A549 (cell line): ENCODE measurements at regions not wholly inside any gene's neighbourhood (a gene's known extent, or its start where the extent isn't known, plus 50 kb on each side); places are given as distances from the start of the nearest gene placed in this dataset.

Experiments
- ATAC-seq, 2 experiments: fragments of 200-7000 bp in 1 of 2; fragments of >200 bp in 1 of 2; cut with Nextera tagmentation in 1 of 2; cut with Tn5 transposase in 1 of 2; 3 replicates each; pipeline versions ENCODE4 v1.8.0 to v1.9.1; 2018 to 2020; ENCODE audit warnings: mild to moderate bottlenecking in 1 of 2, moderate library complexity in 1 of 2
- CTCF ChIA-PET: fragments of 300-600 bp; sonication (Branson Sonifier 250); formaldehyde crosslinking; extraction: SDS; loops from one replicate; lab custom pipeline; 2021; ENCODE audit warnings: antibody characterized with exemption, inconsistent platforms; lab: Yijun Ruan, JAX
- POLR2A ChIA-PET: fragments of 350-600 bp; formaldehyde crosslinking; extraction: SDS; loops from one replicate; lab custom pipeline; 2021; ENCODE audit warnings: antibody characterized with exemption, inconsistent platforms; lab: Yijun Ruan, JAX
- DNase-seq, 2 experiments: peaks; one replicate each; pipeline versions ENCODE4 v3.0.0 to v3.0.0-alpha.2; 2011 to 2016; ENCODE audit warnings: low read depth in 1 of 2, low spot score in 1 of 2
- FAIRE-seq: peaks from 2 replicates; lab custom pipeline; 2011; peaks lifted over from hg19 to GRCh38; lab: Jason Lieb, UNC
- H3K27ac ChIP-seq, 2 experiments: fragments of >200 bp; sonication (Bioruptor Twin); formaldehyde crosslinking; 3 replicates each; pipeline ENCODE4 v1.5.1; 2016 to 2017
- H3K4me1 ChIP-seq: fragments of >200 bp; sonication (Bioruptor Twin); formaldehyde crosslinking; 3 replicates; pipeline ENCODE4 v1.6.1; 2016
- H3K4me2 ChIP-seq: fragments of >200 bp; sonication (Bioruptor Twin); formaldehyde crosslinking; 3 replicates; pipeline ENCODE4 v1.6.1; 2016
- H3K4me3 ChIP-seq: fragments of >200 bp; sonication (Bioruptor Twin); formaldehyde crosslinking; 3 replicates; pipeline ENCODE4 v1.5.1; 2016
- H3K9me3 ChIP-seq: fragments of >200 bp; sonication (Bioruptor Twin); formaldehyde crosslinking; 3 replicates; pipeline ENCODE4 v1.6.1; 2016
- BHLHE40 ChIP-seq: IDR thresholded peaks from 2 replicates; pipeline ENCODE4 v1.6.1; 2012; ENCODE audit warnings: low read depth, low read length, inconsistent platforms
- CEBPB ChIP-seq, 2 experiments: fragments of >200 bp in 1 of 2; sonication (Bioruptor Twin) in 1 of 2; formaldehyde crosslinking in 1 of 2; IDR thresholded peaks; 2 replicates each; pipeline ENCODE4 v1.6.1; 2012 to 2016
- CHD2 ChIP-seq: fragments of 150-350 bp; IDR thresholded peaks from 2 replicates; pipeline ENCODE4 v1.6.1; 2014; ENCODE audit warnings: low read length; ENCODE audit not compliant: partially characterized antibody
- EHF ChIP-seq: fragments of 250-450 bp; sonication (Bioruptor Pico); IDR thresholded peaks from 2 replicates; pipeline ENCODE4 v1.5.0; 2020; ENCODE audit warnings: mild to moderate bottlenecking
- EP300 ChIP-seq, 2 experiments: fragments of >200 bp; sonication (Bioruptor Twin); formaldehyde crosslinking; IDR thresholded peaks; 2 replicates in 1 of 2; 3 replicates in 1 of 2; pipeline ENCODE4 v1.6.1; 2016 to 2017
- FOSB ChIP-seq: fragments of 250-450 bp; sonication (Bioruptor Pico); IDR thresholded peaks from 2 replicates; pipeline ENCODE4 v1.5.0; 2020; ENCODE audit warnings: mild to moderate bottlenecking, moderate library complexity
- FOXS1 ChIP-seq: fragments of 250-450 bp; sonication (Bioruptor Pico); IDR thresholded peaks from 2 replicates; pipeline ENCODE4 v1.5.0; 2020; ENCODE audit warnings: mild to moderate bottlenecking, moderate library complexity
- GATA3 ChIP-seq: IDR thresholded peaks from 2 replicates; pipeline ENCODE4 v1.6.1; 2012; ENCODE audit warnings: borderline replicate concordance
- HDAC2 ChIP-seq: fragments of 200-600 bp; sonication (generic); IDR thresholded peaks from 2 replicates; pipeline ENCODE4 v1.6.1; 2016
- HOXB5 ChIP-seq: fragments of 250-450 bp; sonication (Bioruptor Pico); IDR thresholded peaks from 2 replicates; pipeline ENCODE4 v1.5.0; 2020; ENCODE audit warnings: mild to moderate bottlenecking, moderate library complexity
- KDM1A ChIP-seq: fragments of 200-600 bp; sonication (generic); IDR thresholded peaks from 2 replicates; pipeline ENCODE4 v1.6.1; 2016; ENCODE audit warnings: low read depth, mild to moderate bottlenecking
- KDM5A ChIP-seq: fragments of 200-600 bp; sonication (generic); IDR thresholded peaks from 2 replicates; pipeline ENCODE4 v1.6.1; 2016; ENCODE audit warnings: antibody characterized with exemption, mild to moderate bottlenecking
- MAFK ChIP-seq: fragments of 450-650 bp; IDR thresholded peaks from 2 replicates; pipeline ENCODE4 v1.6.1; 2014; ENCODE audit not compliant: partially characterized antibody
- MAZ ChIP-seq: fragments of 150-350 bp; IDR thresholded peaks from 2 replicates; pipeline ENCODE4 v1.6.1; 2014; ENCODE audit warnings: antibody characterized with exemption, low read depth, low read length, borderline replicate concordance
- MYC ChIP-seq: IDR thresholded peaks from 2 replicates; pipeline ENCODE4 v1.6.1; 2012; ENCODE audit warnings: mild to moderate bottlenecking, inconsistent platforms, low read length, improper control_type of control experiment, borderline replicate concordance
- NFE2L2 ChIP-seq: fragments of 150-350 bp; conservative IDR thresholded peaks from 2 replicates; pipeline ENCODE4 v1.6.1; 2014; ENCODE audit warnings: low read length
- NPAS2 ChIP-seq: fragments of 250-450 bp; sonication (Bioruptor Pico); IDR thresholded peaks from 2 replicates; pipeline ENCODE4 v1.8.0; 2022; ENCODE audit warnings: mild to moderate bottlenecking, moderate library complexity, borderline replicate concordance
- NR3C1 ChIP-seq: fragments of >200 bp; sonication (Bioruptor Twin); formaldehyde crosslinking; IDR thresholded peaks from 3 replicates; pipeline ENCODE4 v1.6.1; 2017
- POLR2A ChIP-seq: IDR thresholded peaks from 2 replicates; pipeline ENCODE4 v1.6.1; 2012; ENCODE audit warnings: mild to moderate bottlenecking, low read length
- POLR2AphosphoS2 ChIP-seq: conservative IDR thresholded peaks from 2 replicates; pipeline ENCODE4 v1.6.1; 2012; ENCODE audit warnings: low read length, improper control_type of control experiment, inconsistent platforms
- RARB ChIP-seq: fragments of 250-450 bp; sonication (Bioruptor Pico); IDR thresholded peaks from 2 replicates; pipeline ENCODE4 v1.8.0; 2021; ENCODE audit warnings: mild to moderate bottlenecking, moderate library complexity
- RCOR1 ChIP-seq: fragments of 150-350 bp; IDR thresholded peaks from 2 replicates; pipeline ENCODE4 v1.6.1; 2014; ENCODE audit warnings: antibody characterized with exemption, low read length, low read depth
- SMC3 ChIP-seq: fragments of >200 bp; sonication (Bioruptor Twin); formaldehyde crosslinking; IDR thresholded peaks from 3 replicates; pipeline ENCODE4 v1.6.1; 2018; ENCODE audit warnings: inconsistent platforms
- TFCP2L1 ChIP-seq: fragments of 250-450 bp; sonication (Bioruptor Pico); IDR thresholded peaks from 2 replicates; pipeline ENCODE4 v1.5.0; 2021; ENCODE audit warnings: mild to moderate bottlenecking
- TP53 ChIP-seq: fragments of 250-450 bp; sonication (Bioruptor Pico); IDR thresholded peaks from 2 replicates; pipeline ENCODE4 v1.5.0; 2021; ENCODE audit warnings: mild to moderate bottlenecking, moderate library complexity
- ZC3H11A ChIP-seq: fragments of 450-650 bp; IDR thresholded peaks from 2 replicates; pipeline ENCODE4 v1.6.1; 2014; ENCODE audit warnings: antibody characterized with exemption, mild to moderate bottlenecking
- ZNF302 ChIP-seq: fragments of 250-450 bp; sonication (Bioruptor Pico); IDR thresholded peaks from 2 replicates; pipeline ENCODE4 v1.9.0; 2021; ENCODE audit warnings: inconsistent platforms, mild to moderate bottlenecking, moderate library complexity
- ZSCAN20 ChIP-seq: fragments of 250-450 bp; sonication (Bioruptor Pico); IDR thresholded peaks from 2 replicates; pipeline ENCODE4 v1.8.0; 2022; ENCODE audit warnings: mild to moderate bottlenecking, moderate library complexity
- WGBS: methylation state at CpG from one replicate; pipeline ENCODE4 v1.1.6; 2017; ENCODE audit errors: missing lambda C conversion rate; 5-methylcytosine and 5-hydroxymethylcytosine counted together
- TF ChIP-seq, protein P1 (sequence below): fragments of 250-450 bp; sonication (Bioruptor Pico); IDR thresholded peaks from 2 replicates; pipeline ENCODE4 v1.5.0; 2021; ENCODE audit warnings: mild to moderate bottlenecking, moderate library complexity, borderline replicate concordance
- TF ChIP-seq, protein P2 (sequence below): fragments of >200 bp; sonication (Bioruptor Twin); formaldehyde crosslinking; IDR thresholded peaks from 3 replicates; pipeline ENCODE4 v1.5.1; 2016
- TF ChIP-seq, protein P3 (sequence below): fragments of >200 bp; sonication (Bioruptor Twin); formaldehyde crosslinking; IDR thresholded peaks from 3 replicates; pipeline ENCODE4 v1.6.1; 2016

DNA sequence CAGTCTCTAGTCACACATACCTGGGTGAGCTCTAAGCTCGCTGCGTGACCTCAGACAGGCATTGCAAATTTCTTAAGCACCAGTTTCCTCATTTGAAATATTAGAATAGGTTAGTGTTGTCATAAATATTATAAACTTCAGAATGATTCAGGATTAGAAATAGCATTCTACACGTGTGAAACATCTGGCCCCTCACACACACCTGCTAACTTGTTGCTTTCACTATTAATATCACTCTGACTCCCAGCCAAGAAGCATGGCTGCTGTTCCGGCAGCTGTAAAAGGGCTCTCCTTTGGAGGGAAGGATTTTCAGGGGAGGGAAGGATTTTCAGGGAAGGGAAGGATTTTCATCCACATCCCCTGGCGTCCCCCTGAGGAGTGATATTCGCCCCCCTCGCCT, 161.3 kb upstream of the GPR12 start:
- Histone ChIP-seq H3K9me3 (no peaks in the 10 kb centered on the region), H3K27ac (no peak overlapping the region), H3K4me2 (no peak overlapping the region)
- ATAC-seq = no peak
- TF ChIP-seq HOXB5 (CRISPR knock-in tag) (no peak), FOSB (CRISPR knock-in tag) (no peak), KDM1A (no peak), SMC3 (no peak), GATA3 (no peak), NPAS2 (CRISPR knock-in tag) (no peak), RARB (CRISPR knock-in tag) (no peak), POLR2A (no peak), CHD2 (no peak), MAFK (no peak), NFE2L2 (no peak), TP53 (CRISPR knock-in tag) (no peak), MYC (no peak), BHLHE40 (no peak), EHF (CRISPR knock-in tag) (no peak), NR3C1 (no peak), HDAC2 (no peak), RCOR1 (no peak)
- TF ChIP-seq, protein P1, sequence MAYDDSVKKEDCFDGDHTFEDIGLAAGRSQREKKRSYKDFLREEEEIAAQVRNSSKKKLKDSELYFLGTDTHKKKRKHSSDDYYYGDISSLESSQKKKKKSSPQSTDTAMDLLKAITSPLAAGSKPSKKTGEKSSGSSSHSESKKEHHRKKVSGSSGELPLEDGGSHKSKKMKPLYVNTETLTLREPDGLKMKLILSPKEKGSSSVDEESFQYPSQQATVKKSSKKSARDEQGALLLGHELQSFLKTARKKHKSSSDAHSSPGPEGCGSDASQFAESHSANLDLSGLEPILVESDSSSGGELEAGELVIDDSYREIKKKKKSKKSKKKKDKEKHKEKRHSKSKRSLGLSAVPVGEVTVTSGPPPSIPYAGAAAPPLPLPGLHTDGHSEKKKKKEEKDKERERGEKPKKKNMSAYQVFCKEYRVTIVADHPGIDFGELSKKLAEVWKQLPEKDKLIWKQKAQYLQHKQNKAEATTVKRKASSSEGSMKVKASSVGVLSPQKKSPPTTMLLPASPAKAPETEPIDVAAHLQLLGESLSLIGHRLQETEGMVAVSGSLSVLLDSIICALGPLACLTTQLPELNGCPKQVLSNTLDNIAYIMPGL (CRISPR knock-in tag) = no peak
- TF ChIP-seq, protein P2, sequence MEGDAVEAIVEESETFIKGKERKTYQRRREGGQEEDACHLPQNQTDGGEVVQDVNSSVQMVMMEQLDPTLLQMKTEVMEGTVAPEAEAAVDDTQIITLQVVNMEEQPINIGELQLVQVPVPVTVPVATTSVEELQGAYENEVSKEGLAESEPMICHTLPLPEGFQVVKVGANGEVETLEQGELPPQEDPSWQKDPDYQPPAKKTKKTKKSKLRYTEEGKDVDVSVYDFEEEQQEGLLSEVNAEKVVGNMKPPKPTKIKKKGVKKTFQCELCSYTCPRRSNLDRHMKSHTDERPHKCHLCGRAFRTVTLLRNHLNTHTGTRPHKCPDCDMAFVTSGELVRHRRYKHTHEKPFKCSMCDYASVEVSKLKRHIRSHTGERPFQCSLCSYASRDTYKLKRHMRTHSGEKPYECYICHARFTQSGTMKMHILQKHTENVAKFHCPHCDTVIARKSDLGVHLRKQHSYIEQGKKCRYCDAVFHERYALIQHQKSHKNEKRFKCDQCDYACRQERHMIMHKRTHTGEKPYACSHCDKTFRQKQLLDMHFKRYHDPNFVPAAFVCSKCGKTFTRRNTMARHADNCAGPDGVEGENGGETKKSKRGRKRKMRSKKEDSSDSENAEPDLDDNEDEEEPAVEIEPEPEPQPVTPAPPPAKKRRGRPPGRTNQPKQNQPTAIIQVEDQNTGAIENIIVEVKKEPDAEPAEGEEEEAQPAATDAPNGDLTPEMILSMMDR = no peak
- TF ChIP-seq, all 56 proteins: peak for 0
- FAIRE-seq (no peak), DNase-seq (no peak)
- ChIA-PET POLR2A (no interaction called here), CTCF (interaction anchor here (4.5 kb wide), 1 partner anchor 9 kb away, joined by 28 read pairs; no protein-coding TSS in a partner anchor)
- no peaks in the 10 kb centered on the region for H3K4me1 ChIP-seq
- 52% methylated on average over 5 of the region's 7 CpGs for WGBS
- H3K4me3 ChIP-seq = no peak overlapping the region

DNA sequence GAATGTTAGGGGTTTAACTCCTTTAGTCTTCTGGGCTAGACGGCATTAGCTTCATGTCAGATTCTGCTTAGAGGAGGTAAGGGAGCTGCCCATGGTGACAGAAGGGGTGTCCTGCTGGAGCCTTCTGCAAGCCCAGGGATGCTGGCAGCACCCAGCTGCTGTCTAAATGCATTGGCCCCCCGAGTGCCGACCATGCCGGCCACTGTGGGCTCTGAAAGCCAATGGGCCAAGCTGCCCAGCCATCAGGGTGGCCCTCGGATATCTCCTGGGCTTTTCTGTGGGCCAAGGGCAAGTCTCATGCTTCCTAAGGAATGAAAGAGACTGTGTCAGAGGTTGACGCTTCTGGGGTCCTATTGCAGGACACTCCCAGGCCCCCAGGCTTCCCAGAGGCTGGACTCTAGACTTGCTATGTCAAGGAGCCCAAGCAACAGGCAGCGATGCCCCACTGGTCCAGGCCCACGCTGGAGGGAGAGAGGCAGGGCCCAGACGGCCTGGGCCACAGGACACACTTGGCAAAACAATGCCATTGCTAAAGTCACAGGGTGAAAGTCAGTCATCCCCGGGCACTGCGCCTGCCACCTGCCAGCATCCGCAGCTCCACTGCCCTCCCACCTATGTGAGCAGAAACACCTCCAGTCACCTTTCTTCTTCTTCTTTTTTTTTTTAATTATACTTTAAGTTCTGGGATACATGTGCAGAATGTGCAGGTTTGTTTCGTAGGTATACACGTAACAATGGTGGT, 160.2 kb upstream of the GPR12 start:
- H3K9me3 ChIP-seq = no peaks in the 10 kb centered on the region
- no peak overlapping the region for H3K27ac ChIP-seq
- H3K4me2 ChIP-seq = no peak overlapping the region
- no peak for TF ChIP-seq POLR2AphosphoS2
- TF ChIP-seq MAZ = no peak
- no peak for TF ChIP-seq ZNF302
- no peak for TF ChIP-seq POLR2A
- TF ChIP-seq NR3C1 = no peak
- TF ChIP-seq MAFK = no peak
- no peak for TF ChIP-seq NFE2L2
- no peak for TF ChIP-seq FOXS1
- TF ChIP-seq HOXB5 (CRISPR knock-in tag) = no peak
- TF ChIP-seq HDAC2 = no peak
- no peak for TF ChIP-seq ZSCAN20 (CRISPR knock-in tag)
- TF ChIP-seq KDM5A = no peak
- no peak for TF ChIP-seq CEBPB (IDR thresholded peaks at IDR 0.05)
- TF ChIP-seq, protein P3, sequence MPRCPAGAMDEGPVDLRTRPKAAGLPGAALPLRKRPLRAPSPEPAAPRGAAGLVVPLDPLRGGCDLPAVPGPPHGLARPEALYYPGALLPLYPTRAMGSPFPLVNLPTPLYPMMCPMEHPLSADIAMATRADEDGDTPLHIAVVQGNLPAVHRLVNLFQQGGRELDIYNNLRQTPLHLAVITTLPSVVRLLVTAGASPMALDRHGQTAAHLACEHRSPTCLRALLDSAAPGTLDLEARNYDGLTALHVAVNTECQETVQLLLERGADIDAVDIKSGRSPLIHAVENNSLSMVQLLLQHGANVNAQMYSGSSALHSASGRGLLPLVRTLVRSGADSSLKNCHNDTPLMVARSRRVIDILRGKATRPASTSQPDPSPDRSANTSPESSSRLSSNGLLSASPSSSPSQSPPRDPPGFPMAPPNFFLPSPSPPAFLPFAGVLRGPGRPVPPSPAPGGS = no peak
- no peak for TF ChIP-seq TFCP2L1 (CRISPR knock-in tag)
- no peak for TF ChIP-seq KDM1A
- TF ChIP-seq, protein P1 (CRISPR knock-in tag) = no peak
- TF ChIP-seq EP300 (IDR thresholded peaks at IDR 0.05) = no peak
- TF ChIP-seq RARB (CRISPR knock-in tag) = no peak
- no peak for TF ChIP-seq ZC3H11A
- 55% methylated on average over 8 of the region's 14 CpGs for WGBS
- ChIA-PET CTCF (interaction anchor here (0.6 to 4.5 kb wide), 3 partner anchors 10 to 1836 kb away, joined by 4 to 28 read pairs (median 6); no protein-coding TSS in a partner anchor), POLR2A (no interaction called here)
- H3K4me1 ChIP-seq = no peaks in the 10 kb centered on the region
- DNase-seq (no peak), FAIRE-seq (no peak), ATAC-seq (no peak)
- no peak overlapping the region for H3K4me3 ChIP-seq
